MCF 10A (cell line): ENCODE measurements at regions not wholly inside any gene's neighbourhood (a gene's known extent, or its start where the extent isn't known, plus 50 kb on each side); places are given as distances from the start of the nearest gene placed in this dataset.
A peak's percentile ranks its signal among the peaks of the same experiment; 100 is the strongest.

ENCODE experiments used
- BruUV-seq: library from RNA; stranded (reverse); fragments of 400-500 nt; replicated peaks from 2 replicates; lab custom pipeline; 2021; lab: Mats Ljungman, UMichigan
- CTCF ChIA-PET: fragments of 300-600 bp; sonication (Branson Sonifier 250); formaldehyde crosslinking; extraction: SDS; loops from one replicate; lab custom pipeline; 2021; ENCODE audit warnings: antibody characterized with exemption, inconsistent platforms; lab: Yijun Ruan, JAX
- POLR2A ChIA-PET: fragments of 300-600, 350-650 bp; sonication (Branson Sonifier 250); formaldehyde crosslinking; extraction: SDS; loops from one replicate; lab custom pipeline; 2020; ENCODE audit warnings: antibody characterized with exemption, inconsistent platforms; lab: Yijun Ruan, JAX
- DNase-seq: peaks from one replicate; pipeline ENCODE4 v3.0.0-alpha.2; 2018; ENCODE audit not compliant: unreplicated experiment
- H3K27ac Mint-ChIP-seq: one replicate; pipeline ENCODE4 v1.8.0; 2022; ENCODE audit warnings: mild to moderate bottlenecking, low read depth, mixed read lengths; ENCODE audit not compliant: unreplicated experiment
- H3K27me3 Mint-ChIP-seq: one replicate; pipeline ENCODE4 v1.8.0; 2022; ENCODE audit warnings: mixed read lengths; ENCODE audit not compliant: insufficient read depth, unreplicated experiment
- H3K36me3 Mint-ChIP-seq: one replicate; pipeline ENCODE4 v1.8.0; 2022; ENCODE audit warnings: mild to moderate bottlenecking, moderate library complexity, mixed read lengths; ENCODE audit not compliant: insufficient read depth, unreplicated experiment
- H3K4me1 Mint-ChIP-seq: one replicate; pipeline ENCODE4 v1.8.0; 2022; ENCODE audit warnings: mixed read lengths; ENCODE audit not compliant: insufficient read depth, unreplicated experiment
- H3K4me3 Mint-ChIP-seq: one replicate; pipeline ENCODE4 v1.8.0; 2022; ENCODE audit warnings: mild to moderate bottlenecking, moderate library complexity, mixed read lengths; ENCODE audit not compliant: unreplicated experiment
- H3K9me3 Mint-ChIP-seq: one replicate; pipeline ENCODE4 v1.8.0; 2022; ENCODE audit warnings: mixed read lengths; ENCODE audit not compliant: unreplicated experiment
- intact Hi-C: fragments of 100-400 bp; cut with micrococcal nuclease; formaldehyde crosslinking; loops from 2 replicates; pipeline ENCODE4 v1.14.1; 2022
- TF ChIP-seq, protein P1 (sequence below): fragments of 200-600 bp; IDR thresholded peaks from one replicate; pipeline ENCODE4 v1.8.0; 2022; ENCODE audit warnings: antibody characterized with exemption, mild to moderate bottlenecking; ENCODE audit not compliant: unreplicated experiment

GRCh38 chr2:39545957-39546356 is 108.9 kb upstream of the MAP4K3 start:
- intact Hi-C loops, result no loop called here
- H3K4me1 Mint-ChIP-seq, result peaks cover 21% of the 10 kb centered on the region
- peaks cover 19% of the 10 kb centered on the region for H3K9me3 Mint-ChIP-seq
- BruUV-seq, result no TSS peak
- POLR2A ChIA-PET, result interaction anchor here (0.8 kb wide), 1 partner anchor 16 kb away, joined by 3 read pairs; no protein-coding TSS in a partner anchor
- no peaks in the 10 kb centered on the region for H3K27me3 Mint-ChIP-seq
- DNase-seq, result no peak
- TF ChIP-seq, protein P1, sequence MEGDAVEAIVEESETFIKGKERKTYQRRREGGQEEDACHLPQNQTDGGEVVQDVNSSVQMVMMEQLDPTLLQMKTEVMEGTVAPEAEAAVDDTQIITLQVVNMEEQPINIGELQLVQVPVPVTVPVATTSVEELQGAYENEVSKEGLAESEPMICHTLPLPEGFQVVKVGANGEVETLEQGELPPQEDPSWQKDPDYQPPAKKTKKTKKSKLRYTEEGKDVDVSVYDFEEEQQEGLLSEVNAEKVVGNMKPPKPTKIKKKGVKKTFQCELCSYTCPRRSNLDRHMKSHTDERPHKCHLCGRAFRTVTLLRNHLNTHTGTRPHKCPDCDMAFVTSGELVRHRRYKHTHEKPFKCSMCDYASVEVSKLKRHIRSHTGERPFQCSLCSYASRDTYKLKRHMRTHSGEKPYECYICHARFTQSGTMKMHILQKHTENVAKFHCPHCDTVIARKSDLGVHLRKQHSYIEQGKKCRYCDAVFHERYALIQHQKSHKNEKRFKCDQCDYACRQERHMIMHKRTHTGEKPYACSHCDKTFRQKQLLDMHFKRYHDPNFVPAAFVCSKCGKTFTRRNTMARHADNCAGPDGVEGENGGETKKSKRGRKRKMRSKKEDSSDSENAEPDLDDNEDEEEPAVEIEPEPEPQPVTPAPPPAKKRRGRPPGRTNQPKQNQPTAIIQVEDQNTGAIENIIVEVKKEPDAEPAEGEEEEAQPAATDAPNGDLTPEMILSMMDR, result no peak
- CTCF ChIA-PET, result interaction anchor here (1.0 kb wide), 1 partner anchor 35 kb away, joined by 3 read pairs; no protein-coding TSS in a partner anchor
- H3K4me3 Mint-ChIP-seq, result no peak overlapping the region
- no peak overlapping the region for H3K27ac Mint-ChIP-seq
- peaks cover 6% of the 10 kb centered on the region for H3K36me3 Mint-ChIP-seq

GRCh38 chr2:39546409-39546808 is 109.3 kb upstream of the MAP4K3 start:
- intact Hi-C loops, result no loop called here
- BruUV-seq, result no TSS peak
- peaks cover 22% of the 10 kb centered on the region for H3K4me1 Mint-ChIP-seq
- H3K36me3 Mint-ChIP-seq, result peaks cover 6% of the 10 kb centered on the region
- no peaks in the 10 kb centered on the region for H3K27me3 Mint-ChIP-seq
- DNase-seq, result no peak
- POLR2A ChIA-PET, result interaction anchor here (0.8 to 2.1 kb wide), 2 partner anchors 16 to 22 kb away, joined by 3 to 8 read pairs; no protein-coding TSS in a partner anchor
- H3K9me3 Mint-ChIP-seq, result peaks cover 19% of the 10 kb centered on the region
- no peak overlapping the region for H3K4me3 Mint-ChIP-seq
- TF ChIP-seq, protein P1, result no peak
- no peak overlapping the region for H3K27ac Mint-ChIP-seq
- CTCF ChIA-PET, result interaction anchor here (0.6 to 1.0 kb wide), 2 partner anchors 150 to 169 kb away, joined by 3 to 4 read pairs; no protein-coding TSS in a partner anchor

- Mint-ChIP-seq H3K27ac (peak overlapping the region; percentile 88), H3K9me3 (peaks cover 19% of the 10 kb centered on the region), H3K4me1 (peaks cover 22% of the 10 kb centered on the region), H3K36me3 (peaks cover 6% of the 10 kb centered on the region), H3K4me3 (no peak overlapping the region), H3K27me3 (no peaks in the 10 kb centered on the region)
- DNase-seq, result peak; percentile 56
- CTCF ChIA-PET, result interaction anchor here (0.6 to 1.0 kb wide), 3 partner anchors 149 to 170 kb away, joined by 3 to 4 read pairs (median 3); no protein-coding TSS in a partner anchor
- POLR2A ChIA-PET, result interaction anchor here (2.1 kb wide), 1 partner anchor 23 kb away, joined by 8 read pairs; no protein-coding TSS in a partner anchor
- BruUV-seq, result no TSS peak
- intact Hi-C loops, result no loop called here
- TF ChIP-seq, protein P1, result no peak
Observed at GRCh38 chr2:39546937-39547336, 109.9 kb upstream of the MAP4K3 start.

- Mint-ChIP-seq H3K4me1 (peaks cover 22% of the 10 kb centered on the region), H3K9me3 (peaks cover 19% of the 10 kb centered on the region), H3K36me3 (peaks cover 6% of the 10 kb centered on the region), H3K27ac (peak overlapping the region; percentile 88), H3K27me3 (no peaks in the 10 kb centered on the region), H3K4me3 (no peak overlapping the region)
- intact Hi-C loops, result no loop called here
- BruUV-seq, result no TSS peak
- peak; percentile 66 for DNase-seq
- ChIA-PET POLR2A (interaction anchor here (0.7 to 2.1 kb wide), 3 partner anchors 15 to 24 kb away, joined by 3 to 8 read pairs (median 6); no protein-coding TSS in a partner anchor), CTCF (interaction anchor here (0.6 to 0.8 kb wide), 2 partner anchors 97 to 150 kb away, joined by 3 read pairs; no protein-coding TSS in a partner anchor)
- TF ChIP-seq, protein P1, result no peak
Observed at GRCh38 chr2:39547811-39548719, 111.0 kb upstream of the MAP4K3 start.
